T1000 (cell line): ENCODE measurements at regions not wholly inside any gene's neighbourhood (a gene's known extent, or its start where the extent isn't known, plus 50 kb on each side); places are given as distances from the start of the nearest gene placed in this dataset.
"Not testable (repeated sequence)": the region's sequence is repeated elsewhere in the genome, so short reads cannot be mapped to it uniquely, and the experiment has no call there.

ENCODE experiments used
- DNase-seq: peaks from one replicate; lab custom pipeline; 2025; ENCODE audit warnings: mixed read lengths; lab: John Stamatoyannopoulos, UW

GRCh38 chrX:94831364-94831763 is 1157.4 kb downstream of the FAM133A start:
- no peak for DNase-seq

GRCh38 chrX:94834226-94834625 is 1160.2 kb downstream of the FAM133A start:
- no peak for DNase-seq

DNA sequence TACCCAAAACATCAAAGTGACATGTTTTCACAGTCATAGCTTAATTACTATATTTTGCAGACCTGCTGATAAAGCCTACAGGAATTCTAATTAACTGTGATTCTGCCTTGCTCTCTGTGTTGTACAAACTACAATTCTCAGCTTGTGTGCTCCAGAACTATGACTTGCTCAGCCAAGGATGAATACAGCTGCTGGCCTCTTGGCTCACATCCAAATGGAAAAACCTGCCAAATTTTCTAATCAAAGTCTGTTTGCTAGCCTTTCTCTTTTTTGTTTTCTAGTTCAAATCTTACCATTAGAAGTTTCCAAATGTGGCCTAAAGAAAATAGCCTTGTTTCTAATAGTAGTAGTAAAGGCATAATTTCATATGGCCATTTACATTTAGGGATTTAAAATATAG is 1176.8 kb downstream of the FAM133A start:
- no peak for DNase-seq

- no peak for DNase-seq
These were observed 1180.2 kb downstream of the FAM133A start for GRCh38 chrX:94854251-94854650.

GRCh38 chrX:94862470-94862869 is 1188.5 kb downstream of the FAM133A start:
- not testable (repeated sequence) for DNase-seq

DNA sequence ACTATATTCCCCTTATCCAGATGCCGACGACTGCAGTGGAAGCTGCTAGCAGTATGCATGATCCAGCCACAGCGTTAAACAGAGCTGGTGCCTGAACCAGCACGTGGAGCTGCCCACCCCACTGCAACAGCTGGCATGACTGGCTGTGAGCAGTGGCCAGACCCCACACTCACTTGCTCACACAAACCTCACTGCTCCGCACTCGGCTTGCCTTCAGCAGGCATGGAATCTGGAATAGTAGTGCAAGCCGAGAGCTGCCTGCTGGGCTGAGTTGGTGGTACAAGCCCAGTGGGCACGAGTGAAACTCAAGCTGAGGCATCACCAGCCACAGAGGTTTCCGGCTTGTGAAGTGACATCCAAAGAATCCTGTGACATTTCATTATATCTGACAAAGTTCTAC is 1197.6 kb downstream of the FAM133A start:
- no peak for DNase-seq

DNA sequence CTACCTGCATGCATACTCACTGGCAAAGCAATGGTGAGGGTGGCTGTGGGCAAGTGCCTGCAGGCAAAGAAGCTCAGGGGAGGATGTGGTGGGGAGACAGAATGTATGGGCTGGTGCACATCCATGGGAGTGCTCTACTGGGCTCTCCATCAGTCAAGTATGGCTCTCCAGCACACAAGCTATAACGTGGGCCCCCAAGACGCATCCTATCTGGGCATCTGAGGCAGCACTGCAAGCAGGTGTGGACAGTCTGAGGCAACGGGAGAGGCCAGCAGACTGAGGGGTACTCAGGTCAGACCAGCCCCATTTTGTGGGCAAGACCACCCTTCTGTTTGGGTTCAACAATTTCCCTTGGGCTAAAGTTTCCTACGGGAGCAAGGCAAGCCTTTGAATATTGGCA is 1227.8 kb downstream of the FAM133A start:
- no peak for DNase-seq

DNA sequence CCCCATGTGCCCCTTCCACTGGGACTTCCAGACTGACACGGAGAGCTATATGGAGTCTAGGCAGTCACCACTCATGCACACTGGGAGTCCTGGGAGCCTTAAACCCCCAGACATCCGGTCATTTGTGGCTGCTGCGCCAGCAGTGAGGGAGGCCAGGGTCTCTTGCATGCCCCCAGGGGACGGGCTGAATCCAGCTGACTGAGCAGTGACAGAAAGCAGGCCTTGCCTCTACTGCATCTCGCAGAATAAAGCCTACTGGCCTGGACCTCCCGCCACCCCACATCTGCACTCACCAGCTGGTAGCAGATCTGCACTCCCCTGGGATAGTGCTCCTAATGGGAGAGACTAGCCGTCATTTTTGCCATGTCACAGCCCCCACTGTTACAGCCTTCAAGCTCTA is 1234.2 kb downstream of the FAM133A start:
- DNase-seq, result no peak

- no peak for DNase-seq
These were observed 1234.6 kb downstream of the FAM133A start for GRCh38 chrX:94908648-94909047.

- no peak for DNase-seq
These were observed 1240.2 kb downstream of the FAM133A start for GRCh38 chrX:94914235-94914634.

DNA sequence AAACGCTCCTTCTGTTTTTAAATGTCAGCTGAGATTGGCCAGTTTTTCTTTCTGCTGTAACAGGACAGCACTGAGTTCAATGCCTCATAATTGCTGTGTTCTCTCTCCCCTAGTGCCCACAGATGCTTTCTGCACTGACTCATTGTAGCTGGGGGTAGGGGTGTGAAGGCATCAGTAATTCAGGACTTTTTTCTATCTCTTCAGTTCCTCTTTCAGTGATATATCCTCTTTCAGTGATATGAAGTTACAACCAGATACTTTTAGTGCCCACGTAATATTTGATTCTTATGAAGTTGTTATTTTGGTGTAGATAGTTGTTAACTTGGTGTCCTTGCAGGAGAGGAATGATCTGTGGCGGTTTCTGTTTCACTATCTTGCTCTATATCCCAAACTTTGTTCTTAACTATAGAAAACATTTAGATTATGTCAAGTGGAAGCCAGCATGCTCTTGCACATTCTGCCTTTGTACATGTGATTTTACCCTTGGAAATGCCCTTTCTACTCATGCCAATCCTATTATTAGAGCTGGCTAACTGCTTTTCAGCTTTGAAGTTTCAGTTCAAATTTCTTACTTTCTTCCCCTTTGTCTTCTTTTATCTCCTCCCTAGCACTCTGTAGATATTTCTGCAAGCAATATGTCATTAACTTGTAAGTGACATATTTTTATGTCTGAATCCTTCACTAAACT is 1258.4 kb downstream of the FAM133A start:
- no peak for DNase-seq

- DNase-seq, result no peak
These were observed 1262.7 kb downstream of the FAM133A start for GRCh38 chrX:94936722-94937121.

GRCh38 chrX:94937491-94937890 is 1263.5 kb downstream of the FAM133A start:
- DNase-seq, result no peak

- no peak for DNase-seq
These were observed 1268.6 kb downstream of the FAM133A start for GRCh38 chrX:94942603-94943002.

DNA sequence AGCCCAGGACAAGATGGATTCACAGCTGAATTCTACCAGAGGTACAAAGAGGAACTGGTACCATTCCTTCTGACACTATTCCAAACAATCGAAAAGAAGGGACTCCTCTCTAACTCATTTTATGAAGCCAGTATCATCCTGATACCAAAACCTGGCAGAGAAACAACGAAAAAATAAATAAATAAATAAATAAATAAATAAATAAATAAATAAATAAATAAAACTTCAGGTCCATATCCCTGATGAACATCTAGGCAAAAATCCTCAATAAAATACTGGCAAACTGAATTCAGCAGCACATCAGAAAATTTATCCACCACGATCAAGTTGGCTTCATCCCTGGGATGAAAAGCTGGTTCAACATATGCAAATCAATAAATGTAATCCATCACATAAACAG is 1272.1 kb downstream of the FAM133A start:
- DNase-seq, result not testable (repeated sequence)

GRCh38 chrX:94961730-94962129 is 1287.7 kb downstream of the FAM133A start:
- no peak for DNase-seq

DNA sequence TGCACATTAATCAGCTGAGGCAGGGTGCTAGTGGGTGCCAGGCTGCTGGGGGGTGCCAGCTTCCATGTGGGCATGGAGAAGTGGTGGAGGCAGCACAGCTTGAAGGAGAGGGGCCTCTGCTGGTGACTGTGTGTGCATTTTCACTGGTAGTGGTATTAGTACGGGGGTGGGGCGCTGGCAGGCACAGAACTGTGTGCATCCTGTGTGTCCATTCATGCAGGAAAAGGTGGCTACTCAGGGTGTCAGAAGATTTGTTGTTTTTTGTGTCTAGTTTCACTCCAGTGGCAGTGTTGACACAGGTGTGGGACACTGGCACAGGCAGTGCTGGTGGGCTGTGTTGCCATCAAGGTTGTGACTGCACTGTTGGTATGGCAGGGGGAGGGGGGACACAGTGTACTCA is 1303.6 kb downstream of the FAM133A start:
- DNase-seq, result no peak

GRCh38 chrX:94977986-94978385 is 1304.0 kb downstream of the FAM133A start:
- DNase-seq, result no peak
